ENCODE measurements at regions not wholly inside any gene's neighbourhood (a gene's known extent, or its start where the extent isn't known, plus 50 kb on each side); places are given as distances from the start of the nearest gene placed in this dataset.

- TF ChIP-seq CTCF (conservative IDR thresholded peaks at IDR 0.05; ENCODE audit: low read depth, low read length), result no peak
- no peak for TF ChIP-seq EZH2 (IDR thresholded peaks at IDR 0.05; ENCODE audit: borderline replicate concordance, low read depth, low read length, poor library complexity, severe bottlenecking)
Observed at GRCh38 chr7:25900245-25900644, 251.8 kb upstream of the NFE2L3 start.
